ENCODE measurements at regions not wholly inside any gene's neighbourhood (a gene's known extent, or its start where the extent isn't known, plus 50 kb on each side); places are given as distances from the start of the nearest gene placed in this dataset.

DNA sequence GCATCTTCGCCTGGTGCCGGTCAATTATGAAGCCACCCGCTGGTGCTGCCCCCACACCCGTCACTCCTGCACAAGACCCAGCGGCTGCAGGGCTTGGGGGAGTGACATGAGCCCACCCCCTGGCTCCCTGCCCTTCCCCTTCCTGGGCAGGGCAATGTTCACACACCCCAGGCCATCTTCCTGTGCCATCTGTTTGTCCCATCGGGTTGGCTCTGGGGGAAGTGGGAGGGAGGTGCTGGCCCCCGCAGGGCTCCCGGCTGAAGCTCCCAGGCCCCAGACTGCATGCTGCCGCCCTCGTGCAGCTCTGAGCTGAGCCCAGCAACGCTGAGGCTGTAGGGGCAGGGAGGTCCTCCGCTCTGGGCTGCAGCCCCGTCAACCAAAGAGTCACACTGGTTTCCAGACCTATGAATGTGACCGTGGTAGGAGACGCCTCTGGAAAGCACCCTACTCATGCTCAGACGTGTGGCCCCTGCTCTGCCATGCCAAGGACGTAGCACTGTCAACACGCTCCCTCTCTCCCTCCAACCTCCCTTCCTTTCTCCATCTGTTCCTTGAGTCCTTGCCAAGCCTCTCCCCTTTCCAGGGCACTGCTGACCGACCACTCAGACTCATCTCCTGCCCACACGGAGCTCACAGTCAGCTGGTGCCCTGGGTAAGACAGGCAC is 140.4 kb downstream of the ENGASE start:
- TF ChIP-seq, protein P1, sequence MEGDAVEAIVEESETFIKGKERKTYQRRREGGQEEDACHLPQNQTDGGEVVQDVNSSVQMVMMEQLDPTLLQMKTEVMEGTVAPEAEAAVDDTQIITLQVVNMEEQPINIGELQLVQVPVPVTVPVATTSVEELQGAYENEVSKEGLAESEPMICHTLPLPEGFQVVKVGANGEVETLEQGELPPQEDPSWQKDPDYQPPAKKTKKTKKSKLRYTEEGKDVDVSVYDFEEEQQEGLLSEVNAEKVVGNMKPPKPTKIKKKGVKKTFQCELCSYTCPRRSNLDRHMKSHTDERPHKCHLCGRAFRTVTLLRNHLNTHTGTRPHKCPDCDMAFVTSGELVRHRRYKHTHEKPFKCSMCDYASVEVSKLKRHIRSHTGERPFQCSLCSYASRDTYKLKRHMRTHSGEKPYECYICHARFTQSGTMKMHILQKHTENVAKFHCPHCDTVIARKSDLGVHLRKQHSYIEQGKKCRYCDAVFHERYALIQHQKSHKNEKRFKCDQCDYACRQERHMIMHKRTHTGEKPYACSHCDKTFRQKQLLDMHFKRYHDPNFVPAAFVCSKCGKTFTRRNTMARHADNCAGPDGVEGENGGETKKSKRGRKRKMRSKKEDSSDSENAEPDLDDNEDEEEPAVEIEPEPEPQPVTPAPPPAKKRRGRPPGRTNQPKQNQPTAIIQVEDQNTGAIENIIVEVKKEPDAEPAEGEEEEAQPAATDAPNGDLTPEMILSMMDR (IDR thresholded peaks at IDR 0.05; ENCODE audit: low read depth, low read length) = no peak
- TF ChIP-seq POLR2A (IDR thresholded peaks at IDR 0.05; ENCODE audit: extremely low read depth, insufficient read length) (no peak), MYC (IDR thresholded peaks at IDR 0.05; ENCODE audit: low read depth, low read length) (no peak)
